Suprapubic skin (tissue), 4 donors: ENCODE measurements at regions not wholly inside any gene's neighbourhood (a gene's known extent, or its start where the extent isn't known, plus 50 kb on each side); places are given as distances from the start of the nearest gene placed in this dataset.
A peak's percentile ranks its signal among the peaks of the same experiment; 100 is the strongest.
"Not testable (repeated sequence)": the region's sequence is repeated elsewhere in the genome, so short reads cannot be mapped to it uniquely, and the experiment has no call there.

Experiments used
- DNase-seq, 2 donors: peaks; one replicate each; pipeline ENCODE4 v3.0.0-alpha.2; 2019; ENCODE audit warnings: low spot score in 2 of 2
- H3K27ac ChIP-seq: fragments of 200-600 bp; sonication (generic); one replicate; pipeline ENCODE4 v1.5.1; 2019
- H3K27me3 ChIP-seq: fragments of 200-600 bp; sonication (generic); one replicate; pipeline ENCODE4 v1.5.1; 2019
- H3K36me3 ChIP-seq: fragments of 200-600 bp; sonication (generic); one replicate; pipeline ENCODE4 v1.5.1; 2019
- H3K4me1 ChIP-seq: fragments of 200-600 bp; sonication (generic); one replicate; pipeline ENCODE4 v1.5.1; 2019
- H3K4me3 ChIP-seq: fragments of 200-600 bp; sonication (generic); one replicate; pipeline ENCODE4 v1.5.1; 2019; ENCODE audit warnings: mild to moderate bottlenecking
- H3K9me3 ChIP-seq: fragments of 200-600 bp; sonication (generic); one replicate; pipeline ENCODE4 v1.5.1; 2019
- WGBS: methylation state at CpG from one replicate; pipeline ENCODE4 v1.1.5; 2018; 5-methylcytosine and 5-hydroxymethylcytosine counted together

GRCh38 chr7:65551042-65551441 lies 177.4 kb downstream of the ZNF92 start:
- WGBS = 100% methylated on average over 1 of the region's 1 CpG
- H3K9me3 ChIP-seq, H3K36me3 ChIP-seq, H3K4me3 ChIP-seq, DNase-seq, H3K4me1 ChIP-seq, H3K27me3 ChIP-seq, H3K27ac ChIP-seq: not testable (repeated sequence)

DNA sequence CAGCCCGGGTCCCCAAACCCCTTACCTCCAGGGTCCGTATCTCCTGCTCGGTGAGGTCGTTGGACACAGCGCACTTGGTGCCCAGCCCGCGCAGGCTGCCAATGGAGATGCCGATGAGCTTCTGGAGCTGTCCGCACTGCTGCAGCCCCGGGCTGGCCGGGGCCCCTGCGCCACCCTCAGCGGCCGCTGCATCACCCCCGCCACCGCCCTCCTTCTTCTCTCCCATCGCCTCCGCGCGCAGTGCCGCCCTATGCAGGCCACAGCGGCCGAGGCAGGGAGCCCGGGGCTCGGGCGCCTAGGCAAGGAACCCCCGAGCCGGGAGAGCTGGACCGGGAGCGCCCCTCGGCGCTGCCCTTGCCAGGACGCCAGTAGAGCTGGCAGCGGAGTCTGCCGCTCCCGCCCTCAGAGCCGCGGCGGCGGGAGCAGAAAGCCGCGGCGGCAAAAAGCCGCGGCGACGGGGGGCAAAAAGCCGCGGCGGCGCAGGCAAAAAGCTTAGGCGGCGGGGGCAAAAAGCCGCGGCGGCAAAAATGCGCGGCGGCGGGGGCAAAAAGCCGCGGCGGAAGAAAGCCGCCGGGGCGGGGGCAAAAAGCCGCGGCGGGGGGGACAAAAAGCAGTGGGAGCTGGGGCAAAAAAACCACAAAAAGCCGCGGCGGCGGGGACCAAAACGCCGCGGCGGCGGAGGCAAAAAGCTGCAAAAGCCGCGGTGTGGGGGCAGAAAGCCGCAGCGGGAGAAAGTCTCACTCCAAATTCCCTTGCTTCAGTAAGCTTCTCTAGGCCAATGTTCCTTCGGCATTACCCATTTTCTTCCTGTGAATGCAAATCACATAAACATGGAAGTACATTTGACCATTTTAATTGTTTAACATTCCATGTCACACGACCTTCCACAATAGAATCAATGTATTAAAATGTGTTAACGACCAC lies 181.2 kb downstream of the ZNF92 start:
- not testable (repeated sequence) for H3K27me3 ChIP-seq, H3K27ac ChIP-seq, DNase-seq, H3K4me3 ChIP-seq, H3K9me3 ChIP-seq, H3K4me1 ChIP-seq, H3K36me3 ChIP-seq
- WGBS = no CpG with 5 or more reads among the region's 85 CpGs

DNA sequence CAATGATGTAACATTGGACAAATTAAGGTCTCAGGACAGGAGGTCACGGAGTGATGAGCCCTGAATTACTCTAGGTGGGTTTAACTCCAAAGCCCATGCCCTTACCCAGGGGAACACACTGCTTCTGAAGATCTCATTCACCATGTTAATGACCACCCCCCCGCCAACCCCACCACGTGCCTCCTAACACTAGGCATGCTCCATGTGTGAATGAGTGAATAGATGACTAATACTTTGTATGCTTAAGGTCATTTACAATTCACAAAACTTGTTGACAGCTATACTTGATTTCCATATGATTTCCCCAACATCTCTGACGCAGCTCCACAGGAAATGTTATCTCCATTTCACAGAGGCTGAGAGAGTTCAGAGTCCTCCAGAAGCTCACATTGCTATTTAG lies 184.9 kb downstream of the ZNF92 start:
- H3K27me3 ChIP-seq, H3K36me3 ChIP-seq, H3K27ac ChIP-seq, H3K4me1 ChIP-seq, H3K4me3 ChIP-seq, H3K9me3 ChIP-seq: not testable (repeated sequence)
- 56% methylated on average over 3 of the region's 4 CpGs for WGBS
- DNase-seq = peak; percentile 55 to 77

DNA sequence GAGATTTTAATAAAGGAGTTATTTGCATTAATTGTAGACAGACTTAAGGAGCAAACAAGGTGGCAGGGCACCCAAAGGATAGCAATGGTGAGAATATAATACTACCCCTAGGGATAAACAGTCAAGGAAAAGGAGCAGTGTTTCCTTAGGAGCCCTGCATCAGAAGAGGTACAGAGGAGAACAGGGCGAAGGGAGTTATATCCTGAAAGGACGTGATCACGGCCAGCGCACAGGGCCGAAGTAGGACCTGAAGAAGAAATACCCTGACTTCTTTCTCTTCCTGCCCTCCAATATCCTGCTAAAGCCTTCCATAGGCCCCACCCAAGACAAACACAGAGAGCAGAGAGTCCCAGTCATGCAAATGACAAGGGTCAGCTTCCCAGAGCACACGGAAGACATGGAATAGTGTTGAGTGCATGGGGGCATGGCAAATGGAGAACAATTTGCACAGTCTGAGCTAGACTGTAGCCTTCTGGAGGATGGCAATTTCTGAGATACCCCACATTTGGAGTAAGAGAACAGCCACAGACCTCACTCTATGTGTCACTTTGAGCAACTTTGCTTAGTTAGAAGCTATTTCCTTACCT lies 188.2 kb downstream of the ZNF92 start:
- H3K27ac ChIP-seq, H3K9me3 ChIP-seq, H3K36me3 ChIP-seq, H3K27me3 ChIP-seq, H3K4me3 ChIP-seq, H3K4me1 ChIP-seq: not testable (repeated sequence)
- WGBS = 96% methylated on average over 5 of the region's 6 CpGs
- peak in 1 of 2 donors; percentile 28 for DNase-seq

- not testable (repeated sequence) for H3K9me3 ChIP-seq, H3K27ac ChIP-seq, H3K4me1 ChIP-seq, H3K4me3 ChIP-seq, H3K27me3 ChIP-seq, H3K36me3 ChIP-seq
- no CpG with 5 or more reads among the region's 2 CpGs for WGBS
- DNase-seq = peak in 1 of 2 donors; percentile 59
Measured at GRCh38 chr7:65562522-65562921, 188.9 kb downstream of the ZNF92 start.

GRCh38 chr7:65563333-65563732 lies 189.7 kb downstream of the ZNF92 start:
- not testable (repeated sequence) for H3K36me3 ChIP-seq, H3K9me3 ChIP-seq, H3K4me3 ChIP-seq, H3K27me3 ChIP-seq, H3K4me1 ChIP-seq, H3K27ac ChIP-seq, DNase-seq
- no CpG with 5 or more reads among the region's 1 CpG for WGBS

GRCh38 chr7:65568226-65568625 lies 194.6 kb downstream of the ZNF92 start:
- not testable (repeated sequence) for H3K4me3 ChIP-seq, H3K9me3 ChIP-seq, DNase-seq, H3K4me1 ChIP-seq, H3K36me3 ChIP-seq, H3K27ac ChIP-seq, H3K27me3 ChIP-seq
- no CpG with 5 or more reads among the region's 6 CpGs for WGBS

DNA sequence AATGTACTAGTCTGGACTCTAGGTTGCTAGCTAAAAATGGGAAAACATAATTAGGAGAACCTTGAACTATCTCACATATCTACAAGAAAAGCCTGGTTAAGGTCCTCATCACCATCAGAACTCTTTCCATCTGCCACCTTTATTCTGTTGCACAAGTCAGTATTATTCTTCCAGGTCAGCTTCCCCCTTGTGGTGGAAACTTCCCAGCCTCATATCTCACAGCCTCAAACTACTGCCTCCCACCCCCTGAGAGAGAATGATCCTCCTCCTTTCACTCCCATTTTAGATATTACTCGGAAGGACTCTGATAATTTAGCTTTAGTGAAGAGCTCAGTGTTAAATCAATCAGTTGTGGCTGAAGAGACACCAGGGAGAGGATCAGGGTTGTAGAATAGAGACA lies 197.3 kb downstream of the ZNF92 start:
- H3K27ac ChIP-seq, DNase-seq, H3K4me3 ChIP-seq, H3K27me3 ChIP-seq, H3K36me3 ChIP-seq, H3K4me1 ChIP-seq, H3K9me3 ChIP-seq: not testable (repeated sequence)
- no CpG with 5 or more reads among the region's 1 CpG for WGBS

- not testable (repeated sequence) for H3K4me1 ChIP-seq, H3K27me3 ChIP-seq, H3K27ac ChIP-seq, H3K9me3 ChIP-seq, H3K36me3 ChIP-seq, DNase-seq, H3K4me3 ChIP-seq
- 1% methylated on average over 21 of the region's 35 CpGs for WGBS
Measured at GRCh38 chr7:65572581-65572980, 198.9 kb downstream of the ZNF92 start.

DNA sequence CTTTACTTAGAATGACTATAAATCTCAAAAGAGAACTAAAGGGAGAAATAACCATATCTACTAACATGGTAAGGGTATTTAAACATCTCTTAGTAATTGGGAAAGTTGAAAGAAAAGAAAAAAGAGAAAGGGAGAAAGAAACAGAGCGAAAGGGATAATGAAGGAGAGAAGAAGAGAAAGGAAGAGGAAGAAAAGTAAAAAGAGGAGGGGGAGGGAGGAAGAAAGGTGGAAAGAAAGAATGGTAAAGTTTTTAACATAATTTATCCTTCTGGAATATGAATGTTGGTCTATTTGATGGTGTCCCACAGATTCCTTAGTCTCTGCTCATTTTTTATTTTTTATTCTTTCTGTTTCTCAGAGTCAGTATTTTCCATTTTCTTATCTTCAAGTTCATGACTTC lies 202.7 kb downstream of the ZNF92 start:
- not testable (repeated sequence) for H3K27me3 ChIP-seq, H3K36me3 ChIP-seq, H3K27ac ChIP-seq, H3K9me3 ChIP-seq, H3K4me1 ChIP-seq, DNase-seq, H3K4me3 ChIP-seq
- no CpG with 5 or more reads among the region's 1 CpG for WGBS

DNA sequence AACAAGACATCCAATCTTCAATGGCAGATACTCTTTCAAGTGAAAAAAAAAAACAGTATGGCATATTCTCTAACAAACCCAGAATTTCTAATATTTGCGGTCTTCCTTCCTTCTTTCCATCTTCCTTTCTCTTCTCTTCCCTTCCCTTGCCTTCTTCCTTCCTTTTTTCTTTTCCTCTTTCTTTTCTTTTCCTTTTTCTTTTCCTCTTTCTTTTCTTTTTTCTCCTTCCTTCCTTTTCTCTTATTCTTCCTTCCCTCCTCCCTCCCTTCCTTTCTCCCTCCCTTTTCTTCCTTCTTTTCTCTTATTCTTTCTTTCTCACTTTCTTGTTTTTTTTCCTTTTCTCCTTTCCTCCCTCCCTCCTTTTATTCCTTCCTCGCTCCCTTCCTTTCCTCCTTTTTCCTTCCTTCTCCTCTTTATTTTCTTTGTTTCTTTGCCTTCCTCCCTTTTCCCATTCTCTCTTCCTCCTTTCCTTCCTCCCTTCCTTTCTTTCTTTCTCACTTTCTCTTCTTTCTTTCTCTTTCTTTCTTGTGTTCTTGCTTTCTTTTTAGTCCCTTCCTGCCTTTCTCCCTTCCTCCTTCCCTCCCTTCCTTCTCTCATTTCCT lies 209.0 kb downstream of the ZNF92 start:
- 54% methylated on average over 1 of the region's 2 CpGs for WGBS

DNA sequence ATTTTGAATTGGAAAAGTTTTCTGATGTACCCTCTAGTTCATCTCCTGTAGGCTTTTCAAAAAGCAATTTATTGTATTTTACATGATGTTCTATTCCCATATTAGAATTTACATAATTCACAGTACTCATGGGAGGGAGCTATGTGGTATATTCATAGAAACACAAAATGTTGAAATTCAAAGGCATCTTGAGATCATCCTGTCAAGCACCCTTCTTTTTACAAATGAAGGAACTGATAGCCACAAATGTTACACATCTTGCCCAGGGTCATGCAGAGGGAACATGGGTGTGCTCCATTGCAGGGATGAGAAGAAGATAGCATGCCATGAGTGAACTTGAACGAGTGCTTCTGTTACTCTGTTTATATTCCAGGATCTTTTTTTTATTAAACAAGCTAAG lies 228.8 kb downstream of the ZNF92 start:
- not testable (repeated sequence) for H3K9me3 ChIP-seq, H3K36me3 ChIP-seq, H3K4me3 ChIP-seq, H3K4me1 ChIP-seq, H3K27ac ChIP-seq, DNase-seq
- H3K27me3 ChIP-seq = peaks cover 18% of the 10 kb centered on the region
- 44% methylated on average over 1 of the region's 1 CpG for WGBS

More for the DNA sequence above, 209.0 kb downstream of the ZNF92 start:
- H3K27me3 ChIP-seq, H3K27ac ChIP-seq, H3K36me3 ChIP-seq, H3K9me3 ChIP-seq, DNase-seq, H3K4me1 ChIP-seq, H3K4me3 ChIP-seq: not testable (repeated sequence)
